Fibroblast of skin of scalp (primary cell): ENCODE measurements at regions not wholly inside any gene's neighbourhood (a gene's known extent, or its start where the extent isn't known, plus 50 kb on each side); places are given as distances from the start of the nearest gene placed in this dataset.
A peak's percentile ranks its signal among the peaks of the same experiment; 100 is the strongest.

ENCODE experiments used
- DNase-seq: peaks from one replicate; pipeline ENCODE4 v3.0.0-alpha.2; 2013

DNA sequence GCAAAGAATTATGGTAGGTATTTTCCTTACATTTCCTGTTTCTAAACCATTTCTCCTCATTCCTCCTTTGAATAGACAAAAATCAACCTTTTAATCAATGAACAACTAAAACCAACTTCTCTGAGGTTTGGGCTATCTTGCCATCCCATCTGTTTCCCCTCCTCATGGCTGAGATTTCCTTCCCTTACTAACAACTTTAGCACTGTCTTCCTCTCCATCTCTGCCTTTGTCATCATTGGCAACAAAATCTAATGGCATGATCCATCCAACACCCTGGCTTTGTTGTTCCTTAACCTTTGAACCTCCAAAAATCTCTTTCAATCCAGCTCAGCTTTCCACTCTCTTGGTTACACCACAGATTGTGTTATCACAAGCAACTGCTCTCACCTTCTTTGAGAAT lies 95.3 kb upstream of the FAM136A start:
- DNase-seq: no peak

DNA sequence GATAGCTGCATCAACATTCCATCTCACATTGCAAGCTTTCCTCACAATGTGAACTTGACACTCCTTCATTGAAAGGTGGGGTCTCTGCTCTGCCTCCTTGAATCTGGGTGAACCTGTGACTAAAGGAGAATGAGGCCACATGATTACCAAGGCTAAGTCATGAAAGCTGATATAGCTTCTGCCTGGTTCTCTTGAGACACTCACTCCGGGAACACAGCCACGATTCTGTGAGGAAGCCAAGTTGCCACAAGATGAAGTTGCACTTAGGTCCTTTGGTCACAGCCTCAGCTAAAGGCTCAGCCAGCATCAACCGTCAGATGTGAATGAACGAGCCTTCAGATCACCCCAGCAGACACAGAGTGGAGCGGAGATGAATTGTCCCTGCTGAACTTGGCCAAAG lies 94.7 kb upstream of the FAM136A start:
- no peak for DNase-seq

DNA sequence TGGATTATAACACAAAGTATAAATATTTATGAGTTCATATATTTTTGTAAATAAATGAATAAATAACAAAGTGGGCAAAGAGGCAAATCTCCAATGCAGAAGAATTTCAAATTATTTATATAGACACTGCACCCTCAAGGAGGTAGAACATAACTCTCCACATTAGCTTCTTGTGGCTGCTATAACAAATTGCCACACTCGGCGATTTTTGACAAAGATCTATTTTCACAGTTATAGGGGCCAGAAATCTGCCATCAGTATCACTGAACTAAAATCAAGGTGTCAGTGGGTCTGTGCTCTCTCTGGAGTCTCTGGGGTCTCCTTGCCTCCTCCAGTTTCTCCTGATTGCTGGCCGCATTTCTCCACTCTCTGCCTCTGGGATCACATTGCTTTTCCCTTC lies 92.0 kb upstream of the FAM136A start:
- DNase-seq: no peak

- DNase-seq: no peak
Measured at GRCh38 chr2:70391988-70392387, 90.1 kb upstream of the FAM136A start.

DNA sequence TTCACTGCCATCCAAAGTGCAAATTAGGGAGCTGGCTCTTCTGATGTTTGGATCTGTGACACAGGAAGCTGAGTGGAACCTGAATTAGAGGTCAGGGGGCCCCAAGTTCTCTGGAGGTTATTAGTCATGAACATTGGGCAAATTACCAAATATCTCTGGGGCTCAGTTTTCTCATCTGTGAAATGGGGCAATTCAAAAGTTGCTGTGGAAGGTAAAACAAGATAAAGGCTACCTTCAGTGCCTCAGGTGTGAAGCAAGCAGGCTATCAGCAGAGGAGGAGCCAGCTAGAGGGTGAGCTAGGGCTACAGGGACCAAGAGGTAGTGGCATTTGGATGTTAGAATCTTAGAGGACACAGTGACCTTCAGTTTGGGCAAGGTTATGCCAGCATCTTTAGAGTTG lies 89.4 kb upstream of the FAM136A start:
- no peak for DNase-seq

GRCh38 chr2:70388813-70389212 lies 86.9 kb upstream of the FAM136A start:
- no peak for DNase-seq

GRCh38 chr2:70388128-70388527 lies 86.3 kb upstream of the FAM136A start:
- DNase-seq: no peak

DNA sequence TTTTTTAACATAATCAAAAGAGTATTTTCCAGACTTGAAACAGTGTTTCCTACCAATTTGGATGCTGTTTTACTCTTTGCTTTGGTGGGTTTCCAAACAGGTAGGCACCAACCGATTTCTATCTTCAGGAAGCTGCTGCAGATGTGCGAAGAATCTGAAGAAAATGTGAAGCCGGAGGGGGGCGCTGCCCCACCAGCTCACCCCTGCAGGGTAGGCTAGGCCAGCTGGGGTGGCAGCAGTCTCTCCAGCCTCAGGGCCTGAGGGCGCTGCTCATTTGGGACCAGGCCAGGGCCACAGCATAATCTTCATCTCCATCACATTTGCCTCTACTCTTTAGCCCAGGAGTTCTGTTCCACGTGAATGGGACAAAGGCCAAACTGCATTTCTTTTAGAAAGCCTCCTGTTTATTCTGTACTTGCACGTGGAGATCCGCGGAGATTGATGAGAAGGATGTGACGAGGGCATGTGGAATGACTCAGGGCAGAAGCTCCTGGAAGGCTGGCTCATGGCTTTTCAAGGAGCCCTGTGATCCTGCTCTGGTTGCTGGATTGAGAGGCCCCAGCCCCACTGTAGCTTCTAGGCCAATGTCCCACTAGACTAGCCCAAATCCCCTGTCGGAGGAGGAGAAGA lies 84.2 kb upstream of the FAM136A start:
- no peak for DNase-seq

- DNase-seq: no peak
Measured at GRCh38 chr2:70385204-70385603, 83.3 kb upstream of the FAM136A start.

GRCh38 chr2:70381821-70382220 lies 80.0 kb upstream of the FAM136A start:
- DNase-seq: peak; percentile 4

DNA sequence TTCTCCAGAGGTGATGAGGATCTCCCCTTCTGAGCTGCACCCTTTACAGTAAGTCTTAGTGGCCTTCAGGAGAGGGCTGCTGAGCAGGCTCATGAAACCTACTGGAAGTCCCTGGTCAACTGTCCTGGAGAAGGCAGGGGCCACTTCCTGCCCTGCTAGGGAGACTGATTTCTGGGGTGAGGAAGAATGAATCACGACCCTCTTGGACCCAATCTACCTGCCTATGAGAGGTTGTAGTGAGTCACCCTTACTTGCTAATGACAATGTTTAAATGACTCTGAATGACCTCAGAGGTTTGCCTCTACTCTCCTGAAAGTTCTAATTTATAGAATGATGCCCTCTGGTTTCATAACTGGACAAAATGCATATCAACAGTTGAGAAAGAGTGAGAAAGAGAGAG lies 79.4 kb upstream of the FAM136A start:
- no peak for DNase-seq

GRCh38 chr2:70380621-70381020 lies 78.8 kb upstream of the FAM136A start:
- no peak for DNase-seq

DNA sequence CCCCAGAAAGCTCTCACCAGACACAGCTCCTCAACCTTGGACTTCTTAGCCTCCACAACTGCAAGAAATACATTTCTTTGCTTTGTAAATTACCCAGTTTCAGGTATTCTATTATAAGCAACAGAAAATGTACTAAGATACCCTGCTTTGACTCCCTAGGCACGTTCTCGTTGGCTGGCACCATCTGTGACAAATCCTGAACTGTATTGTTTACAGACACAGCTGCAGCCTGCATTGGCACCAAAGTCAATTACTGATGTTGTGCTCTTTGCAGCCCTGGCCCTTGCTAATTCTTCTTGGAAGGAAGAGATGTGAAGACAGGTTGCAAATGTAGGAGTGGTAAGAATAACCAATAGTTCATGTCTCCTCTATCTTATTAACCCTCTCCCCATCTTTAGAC lies 72.7 kb upstream of the FAM136A start:
- DNase-seq: no peak

DNA sequence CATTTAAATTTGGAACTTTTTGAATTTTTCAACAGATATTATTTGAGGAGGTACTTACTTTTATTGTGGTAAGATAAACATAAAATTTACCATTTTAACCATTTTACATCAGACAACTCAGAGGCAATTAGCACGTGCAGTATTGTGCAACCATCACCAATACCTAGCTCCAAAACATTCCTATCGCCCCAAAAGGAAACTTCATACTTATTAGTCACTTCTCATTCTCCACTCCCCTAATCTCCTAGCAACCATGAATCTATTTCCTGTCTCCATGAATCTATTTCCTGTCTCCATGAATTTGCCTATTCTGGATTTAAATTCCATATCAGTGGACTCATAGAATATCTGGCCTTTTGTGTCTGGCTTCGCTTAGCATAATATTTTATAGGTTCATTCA lies 69.9 kb upstream of the FAM136A start:
- peak; percentile 71 for DNase-seq

- no peak for DNase-seq
Measured at GRCh38 chr2:70369082-70369481, 67.2 kb upstream of the FAM136A start.

- DNase-seq: no peak
Measured at GRCh38 chr2:70368545-70368944, 66.7 kb upstream of the FAM136A start.

- no peak for DNase-seq
Measured at GRCh38 chr2:70367722-70368323, 66.0 kb upstream of the FAM136A start.

GRCh38 chr2:70362661-70363060 lies 60.8 kb upstream of the FAM136A start:
- no peak for DNase-seq

DNA sequence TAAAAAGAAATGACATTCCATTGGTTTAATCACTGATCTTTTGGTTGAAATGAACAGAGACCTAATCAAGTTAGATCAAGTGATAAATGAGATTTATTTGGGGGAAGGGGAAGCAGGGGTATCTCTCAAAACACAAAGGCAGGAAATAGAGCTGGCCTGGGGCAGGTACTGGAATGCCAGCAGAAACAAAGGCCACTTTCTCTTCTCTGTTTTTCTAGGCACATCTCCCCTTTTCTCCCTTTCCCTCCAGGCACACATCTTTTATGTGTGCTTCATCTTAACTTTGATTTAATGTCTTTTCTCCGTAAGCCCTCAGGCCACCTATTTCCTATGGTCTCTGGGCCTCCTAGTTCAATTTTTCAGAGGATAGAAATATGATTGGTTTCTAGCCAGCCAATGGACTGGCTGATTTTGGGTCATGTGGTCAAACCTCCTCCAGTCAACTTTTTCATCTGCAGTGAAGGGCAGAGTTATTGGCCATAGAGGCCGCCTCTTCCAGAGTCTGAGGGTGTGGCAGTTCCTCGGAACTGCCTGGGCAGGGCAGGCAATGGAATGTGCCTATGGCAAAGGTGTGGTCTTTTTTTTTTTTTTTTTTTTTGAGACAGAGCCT lies 58.9 kb upstream of the FAM136A start:
- DNase-seq: no peak

GRCh38 chr2:70357684-70358071 lies 55.8 kb upstream of the FAM136A start:
- peak; percentile 61 for DNase-seq

DNA sequence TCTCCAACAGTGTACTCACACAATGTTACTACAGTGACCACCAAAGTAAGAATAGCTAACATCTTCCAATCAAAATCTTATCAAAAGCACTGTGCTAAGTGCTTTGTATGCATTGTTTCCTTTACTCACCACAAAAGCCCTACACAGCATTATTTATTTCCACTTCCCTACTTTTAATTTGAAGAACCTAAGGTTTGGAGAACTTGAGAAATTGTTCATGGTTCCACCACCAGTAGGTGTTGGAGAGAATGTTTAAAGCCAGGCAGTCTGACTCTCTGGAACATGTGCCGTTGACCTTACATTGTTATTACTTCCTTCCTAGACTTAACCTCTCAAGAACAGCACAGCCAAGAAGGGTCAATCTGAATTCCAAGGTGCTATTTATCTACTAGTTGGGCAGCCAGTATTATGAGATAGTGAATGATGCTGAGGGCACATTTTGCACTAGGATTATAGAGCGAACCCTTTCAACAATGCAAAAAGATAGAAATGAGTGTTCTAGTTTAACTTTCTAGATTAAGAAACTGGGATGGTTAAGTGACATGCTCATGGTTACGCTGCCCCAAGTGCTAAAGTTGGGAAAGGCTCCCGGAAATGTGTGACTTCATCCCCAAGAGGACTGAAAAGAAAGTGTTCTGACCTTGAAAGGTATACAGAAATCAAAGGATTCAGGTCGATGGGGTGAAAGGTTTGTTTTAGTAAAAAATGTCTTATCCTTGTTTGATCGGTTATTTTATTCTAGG lies 55.2 kb upstream of the FAM136A start:
- no peak for DNase-seq

- peak; percentile 3 for DNase-seq
Measured at GRCh38 chr2:70354264-70354949, 52.5 kb upstream of the FAM136A start.
